ENCODE measurements at regions not wholly inside any gene's neighbourhood (a gene's known extent, or its start where the extent isn't known, plus 50 kb on each side); places are given as distances from the start of the nearest gene placed in this dataset.

- TF ChIP-seq, protein P1, sequence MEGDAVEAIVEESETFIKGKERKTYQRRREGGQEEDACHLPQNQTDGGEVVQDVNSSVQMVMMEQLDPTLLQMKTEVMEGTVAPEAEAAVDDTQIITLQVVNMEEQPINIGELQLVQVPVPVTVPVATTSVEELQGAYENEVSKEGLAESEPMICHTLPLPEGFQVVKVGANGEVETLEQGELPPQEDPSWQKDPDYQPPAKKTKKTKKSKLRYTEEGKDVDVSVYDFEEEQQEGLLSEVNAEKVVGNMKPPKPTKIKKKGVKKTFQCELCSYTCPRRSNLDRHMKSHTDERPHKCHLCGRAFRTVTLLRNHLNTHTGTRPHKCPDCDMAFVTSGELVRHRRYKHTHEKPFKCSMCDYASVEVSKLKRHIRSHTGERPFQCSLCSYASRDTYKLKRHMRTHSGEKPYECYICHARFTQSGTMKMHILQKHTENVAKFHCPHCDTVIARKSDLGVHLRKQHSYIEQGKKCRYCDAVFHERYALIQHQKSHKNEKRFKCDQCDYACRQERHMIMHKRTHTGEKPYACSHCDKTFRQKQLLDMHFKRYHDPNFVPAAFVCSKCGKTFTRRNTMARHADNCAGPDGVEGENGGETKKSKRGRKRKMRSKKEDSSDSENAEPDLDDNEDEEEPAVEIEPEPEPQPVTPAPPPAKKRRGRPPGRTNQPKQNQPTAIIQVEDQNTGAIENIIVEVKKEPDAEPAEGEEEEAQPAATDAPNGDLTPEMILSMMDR (IDR thresholded peaks at IDR 0.05), result no peak
- TF ChIP-seq POLR2A (IDR thresholded peaks at IDR 0.05), result no peak
These were observed 307.2 kb downstream of the SNX13 start for GRCh38 chr7:17633067-17633466.
